ENCODE measurements at regions not wholly inside any gene's neighbourhood (a gene's known extent, or its start where the extent isn't known, plus 50 kb on each side); places are given as distances from the start of the nearest gene placed in this dataset.

GRCh38 chr9:117823576-117823975 lies 119.4 kb downstream of the TLR4 start:
- ChIA-PET POLR2A (no interaction called here), CTCF (interaction anchor here (0.7 kb wide), 1 partner anchor 9 kb away, joined by 3 read pairs; no protein-coding TSS in a partner anchor), RAD21 (ENCODE audit: unreplicated experiment) (no interaction called here), SMC1A (ENCODE audit: uncharacterized antibody, unreplicated experiment) (no interaction called here)
- Histone ChIP-seq H3K27ac (ENCODE audit: control insufficient read depth, insufficient read depth) (no peak overlapping the region), H2AFZ (ENCODE audit: control insufficient read depth, low read depth, low read length) (no peak overlapping the region), H3K79me2 (ENCODE audit: control insufficient read depth, insufficient read depth, low read length) (no peaks in the 10 kb centered on the region), H3K9ac (ENCODE audit: control insufficient read depth, insufficient read depth, low read length) (no peak overlapping the region), H3K9me3 (replicated peaks; ENCODE audit: control insufficient read depth, insufficient read depth, low read length) (no peaks in the 10 kb centered on the region), H3K27me3 (replicated peaks in 1 of 2; ENCODE audit: control insufficient read depth in 2 of 2, insufficient read depth in 2 of 2, low read length in 1 of 2) (no peaks in the 10 kb centered on the region), H3K36me3 (ENCODE audit: control insufficient read depth in 2 of 2, insufficient read depth in 2 of 2, low read length in 1 of 2) (no peaks in the 10 kb centered on the region), H3K4me3 (no peak overlapping the region), H4K20me1 (ENCODE audit: control insufficient read depth, insufficient read depth) (no peaks in the 10 kb centered on the region), H3K4me1 (ENCODE audit: control insufficient read depth, insufficient read depth, low read length) (peaks cover 11% of the 10 kb centered on the region), H3K4me2 (ENCODE audit: control insufficient read depth, insufficient read depth) (no peak overlapping the region)
- intact Hi-C loops (cut with micrococcal nuclease; ENCODE audit: unreplicated experiment) (no loop called here), in situ Hi-C loops (cut with MboI) (no loop called here)
- ATAC-seq (no peak), FAIRE-seq (no peak), DNase-seq (ENCODE audit: low read depth, low spot score) (no peak)
- no TSS peak for BruUV-seq (replicated peaks)
- TF ChIP-seq USF1 (IDR thresholded peaks at IDR 0.05; ENCODE audit: borderline replicate concordance, extremely low read length, insufficient read depth, low read depth, low read length) (no peak), CEBPZ (IDR thresholded peaks at IDR 0.05; ENCODE audit: low read depth, low read length) (no peak), FOXK2 (IDR thresholded peaks at IDR 0.05) (no peak), SPI1 (IDR thresholded peaks at IDR 0.05; ENCODE audit: borderline replicate concordance, insufficient read depth, low read depth, low read length) (no peak), BMI1 (IDR thresholded peaks at IDR 0.05; ENCODE audit: borderline replicate concordance) (no peak), STAT3 (IDR thresholded peaks at IDR 0.05; ENCODE audit: low read depth, low read length) (no peak), ZNF207 (IDR thresholded peaks at IDR 0.05; ENCODE audit: borderline replicate concordance) (no peak), ZNF622 (IDR thresholded peaks at IDR 0.05) (no peak), HDGF (IDR thresholded peaks at IDR 0.05) (no peak), ZBTB4 (CRISPR knock-in tag; IDR thresholded peaks at IDR 0.05) (no peak), CUX1 (IDR thresholded peaks at IDR 0.05; ENCODE audit: insufficient replicate concordance, low read depth, low read length) (no peak)

Measured in GM12878 (cell line).